GM12865 (cell line): ENCODE measurements at regions not wholly inside any gene's neighbourhood (a gene's known extent, or its start where the extent isn't known, plus 50 kb on each side); places are given as distances from the start of the nearest gene placed in this dataset.

Source experiments
- DNase-seq: peaks from one replicate; pipeline ENCODE4 v3.0.0; 2010; ENCODE audit warnings: low read depth
- H3K4me3 ChIP-seq: 2 replicates; pipeline ENCODE4 v1.5.1; 2011; ENCODE audit warnings: mild to moderate bottlenecking, low read depth, low read length, control low read depth
- CTCF ChIP-seq: IDR thresholded peaks from 2 replicates; pipeline ENCODE4 v1.5.1; 2011; ENCODE audit warnings: low read length, control low read depth, low read depth, inconsistent platforms; ENCODE audit not compliant: insufficient read depth; ENCODE audit errors: missing control alignments

DNA sequence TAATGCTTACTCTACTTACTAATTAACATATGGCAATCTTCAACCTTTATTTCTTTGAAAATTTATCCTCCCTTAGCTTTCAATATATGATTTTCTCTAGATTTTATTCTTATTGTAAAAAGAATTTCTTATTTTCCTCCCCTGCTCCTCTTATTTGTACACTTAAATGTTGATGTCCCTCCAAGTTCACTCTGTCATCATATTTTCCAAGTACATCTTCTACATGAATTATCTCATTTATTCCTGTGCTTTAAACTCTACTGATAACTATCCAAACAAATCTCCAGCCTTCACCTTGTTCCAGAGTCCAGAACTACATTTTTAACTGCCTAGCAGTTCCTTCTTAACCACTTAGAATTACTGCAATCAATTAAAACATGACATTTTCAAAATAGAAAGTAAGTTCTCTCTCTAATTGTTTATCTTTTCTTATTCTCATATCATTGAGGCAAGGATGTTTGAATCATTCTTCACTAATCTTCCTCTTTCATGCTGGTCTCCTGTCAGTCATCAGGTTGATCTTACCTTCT, 261.6 kb upstream of the FAR2 start:
- no peak overlapping the region for H3K4me3 ChIP-seq
- no peak for TF ChIP-seq CTCF
- no peak for DNase-seq

GRCh38 chr12:28890664-28891063, 258.4 kb upstream of the FAR2 start:
- no peak for DNase-seq
- no peak for TF ChIP-seq CTCF
- H3K4me3 ChIP-seq: no peak overlapping the region

GRCh38 chr12:28891126-28891525, 258.0 kb upstream of the FAR2 start:
- DNase-seq: no peak
- no peak overlapping the region for H3K4me3 ChIP-seq
- TF ChIP-seq CTCF: no peak

DNA sequence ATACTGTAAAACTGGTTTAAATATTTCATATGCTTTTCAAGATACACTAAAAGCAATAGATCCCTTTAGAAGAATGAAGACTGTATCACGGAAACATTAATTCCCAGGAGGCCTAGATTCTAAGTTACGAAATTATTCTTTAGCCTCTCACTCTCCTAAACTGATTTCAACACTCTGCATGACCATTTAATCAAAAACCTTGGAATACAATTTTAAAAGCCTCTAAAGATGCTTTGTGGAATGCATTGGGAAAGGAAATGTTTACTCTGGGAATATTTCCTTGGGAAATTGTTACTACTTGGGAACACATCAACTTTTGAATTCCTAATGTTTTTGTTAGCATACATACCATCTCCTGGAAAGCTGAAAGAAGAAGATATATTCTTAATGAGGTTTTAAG, 255.7 kb upstream of the FAR2 start:
- H3K4me3 ChIP-seq: no peak overlapping the region
- no peak for DNase-seq
- TF ChIP-seq CTCF: no peak

- no peak for DNase-seq
- TF ChIP-seq CTCF: no peak
Observed at GRCh38 chr12:28893856-28894255, 255.2 kb upstream of the FAR2 start.

DNA sequence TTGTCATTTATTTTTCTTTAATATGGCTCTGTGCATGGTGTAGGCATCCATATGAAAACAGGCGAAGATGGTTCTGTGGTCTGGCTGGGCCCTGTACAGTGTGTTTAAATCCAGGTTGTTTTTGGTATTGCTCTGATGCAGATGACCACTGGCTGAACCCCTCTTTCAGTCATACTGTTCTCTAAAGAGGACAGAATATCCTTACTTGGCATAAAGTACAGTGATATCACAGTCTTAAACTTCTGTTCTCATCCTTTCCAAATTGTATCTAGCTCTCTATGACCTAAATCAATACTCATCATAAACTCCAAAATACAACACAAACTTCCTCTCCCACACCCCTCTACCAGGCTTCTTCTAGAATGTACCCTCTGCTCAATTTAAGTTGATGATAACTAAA, 252.7 kb upstream of the FAR2 start:
- no peak overlapping the region for H3K4me3 ChIP-seq
- no peak for TF ChIP-seq CTCF
- no peak for DNase-seq

More at GRCh38 chr12:28893856-28894255, 255.2 kb upstream of the FAR2 start:
- no peak overlapping the region for H3K4me3 ChIP-seq

- no peak for DNase-seq
Observed at GRCh38 chr12:28898038-28898437, 251.0 kb upstream of the FAR2 start.

More at GRCh38 chr12:28898038-28898437, 251.0 kb upstream of the FAR2 start:
- H3K4me3 ChIP-seq: no peak overlapping the region
- TF ChIP-seq CTCF: no peak
